Kidney epithelial cell (primary cell): ENCODE measurements at regions not wholly inside any gene's neighbourhood (a gene's known extent, or its start where the extent isn't known, plus 50 kb on each side); places are given as distances from the start of the nearest gene placed in this dataset.

ENCODE experiments used
- DNase-seq: peaks from one replicate; pipeline ENCODE4 v3.0.0-alpha.2; 2010; ENCODE audit warnings: low read depth
- H3K27me3 ChIP-seq: 2 replicates; pipeline ENCODE4 v1.6.0; 2011; ENCODE audit warnings: low read length; ENCODE audit not compliant: control insufficient read depth, insufficient read depth
- H3K36me3 ChIP-seq: 2 replicates; pipeline ENCODE4 v1.5.1; 2011; ENCODE audit warnings: low read length; ENCODE audit not compliant: control insufficient read depth, insufficient read depth
- H3K4me3 ChIP-seq: 2 replicates; pipeline ENCODE4 v1.5.1; 2011; ENCODE audit warnings: low read depth, mild to moderate bottlenecking, control low read depth, low read length
- TF ChIP-seq, protein P1 (sequence below): IDR thresholded peaks from 2 replicates; pipeline ENCODE4 v1.5.1; 2011; ENCODE audit warnings: mild to moderate bottlenecking, moderate library complexity, low read length, control low read depth, inconsistent platforms; ENCODE audit not compliant: insufficient read depth, poor library complexity, severe bottlenecking

DNA sequence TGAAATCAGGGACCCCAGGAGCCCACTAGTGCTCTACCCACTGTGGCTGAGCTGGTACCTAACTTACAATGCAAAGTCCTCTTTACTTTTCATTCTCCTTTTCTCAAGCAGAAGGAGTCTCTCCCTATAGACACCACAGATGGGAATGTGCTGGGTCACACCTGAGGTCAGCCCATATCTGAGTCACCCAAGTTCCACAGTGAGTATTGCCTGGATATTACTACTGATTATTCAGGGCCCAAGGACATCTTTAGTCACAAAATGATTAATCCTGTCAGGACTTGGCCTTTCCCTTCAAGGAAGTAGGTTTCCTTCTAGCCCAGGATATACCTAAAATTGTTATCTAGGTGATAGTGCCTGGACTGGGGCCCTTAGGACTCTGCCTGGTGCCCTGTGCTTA lies 1305.2 kb downstream of the SI start:
- Histone ChIP-seq H3K27me3 (no peaks in the 10 kb centered on the region), H3K36me3 (no peaks in the 10 kb centered on the region), H3K4me3 (no peak overlapping the region)
- TF ChIP-seq, protein P1, sequence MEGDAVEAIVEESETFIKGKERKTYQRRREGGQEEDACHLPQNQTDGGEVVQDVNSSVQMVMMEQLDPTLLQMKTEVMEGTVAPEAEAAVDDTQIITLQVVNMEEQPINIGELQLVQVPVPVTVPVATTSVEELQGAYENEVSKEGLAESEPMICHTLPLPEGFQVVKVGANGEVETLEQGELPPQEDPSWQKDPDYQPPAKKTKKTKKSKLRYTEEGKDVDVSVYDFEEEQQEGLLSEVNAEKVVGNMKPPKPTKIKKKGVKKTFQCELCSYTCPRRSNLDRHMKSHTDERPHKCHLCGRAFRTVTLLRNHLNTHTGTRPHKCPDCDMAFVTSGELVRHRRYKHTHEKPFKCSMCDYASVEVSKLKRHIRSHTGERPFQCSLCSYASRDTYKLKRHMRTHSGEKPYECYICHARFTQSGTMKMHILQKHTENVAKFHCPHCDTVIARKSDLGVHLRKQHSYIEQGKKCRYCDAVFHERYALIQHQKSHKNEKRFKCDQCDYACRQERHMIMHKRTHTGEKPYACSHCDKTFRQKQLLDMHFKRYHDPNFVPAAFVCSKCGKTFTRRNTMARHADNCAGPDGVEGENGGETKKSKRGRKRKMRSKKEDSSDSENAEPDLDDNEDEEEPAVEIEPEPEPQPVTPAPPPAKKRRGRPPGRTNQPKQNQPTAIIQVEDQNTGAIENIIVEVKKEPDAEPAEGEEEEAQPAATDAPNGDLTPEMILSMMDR, result no peak
- DNase-seq, result no peak

DNA sequence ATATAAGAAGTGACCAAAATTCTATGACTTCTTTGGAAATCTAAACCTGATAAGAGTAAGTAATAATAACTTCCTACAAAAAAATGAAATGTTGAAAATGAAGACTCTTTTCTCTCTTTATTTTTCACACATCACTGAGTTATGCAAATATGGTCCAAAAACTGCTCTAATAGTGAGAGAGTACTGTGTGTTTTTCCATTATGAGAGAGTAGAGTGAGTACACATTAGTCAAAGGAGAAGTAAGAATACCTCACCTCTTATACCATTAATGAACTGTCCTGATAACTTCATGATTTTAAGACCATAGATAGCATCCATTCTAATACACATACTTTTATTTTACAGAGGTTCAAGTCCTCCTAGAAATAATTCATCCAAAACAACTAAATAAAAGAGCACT lies 1310.2 kb downstream of the SI start:
- Histone ChIP-seq H3K36me3 (no peaks in the 10 kb centered on the region), H3K27me3 (no peaks in the 10 kb centered on the region), H3K4me3 (no peak overlapping the region)
- TF ChIP-seq, protein P1, result no peak
- DNase-seq, result no peak

DNA sequence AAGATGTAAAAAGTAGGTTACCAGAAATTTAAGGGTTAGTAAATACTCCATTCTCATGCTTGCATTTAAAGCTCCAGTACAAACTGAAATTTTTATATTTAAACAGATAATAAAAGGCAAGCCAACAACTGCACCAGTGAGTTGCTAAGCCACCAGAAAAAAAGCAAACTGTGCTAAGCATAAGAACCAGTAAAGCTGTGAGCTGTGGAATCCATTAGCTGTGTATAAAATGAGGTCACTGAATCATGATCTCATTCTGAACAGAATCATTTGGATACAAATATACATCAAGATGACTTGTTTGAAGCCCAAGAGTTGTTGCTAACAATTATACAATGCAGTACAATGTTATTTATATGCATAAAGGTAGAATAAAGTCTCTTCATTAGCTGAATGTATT lies 1312.2 kb downstream of the SI start:
- Histone ChIP-seq H3K36me3 (no peaks in the 10 kb centered on the region), H3K4me3 (no peak overlapping the region), H3K27me3 (no peaks in the 10 kb centered on the region)
- TF ChIP-seq, protein P1, result no peak
- DNase-seq, result no peak

DNA sequence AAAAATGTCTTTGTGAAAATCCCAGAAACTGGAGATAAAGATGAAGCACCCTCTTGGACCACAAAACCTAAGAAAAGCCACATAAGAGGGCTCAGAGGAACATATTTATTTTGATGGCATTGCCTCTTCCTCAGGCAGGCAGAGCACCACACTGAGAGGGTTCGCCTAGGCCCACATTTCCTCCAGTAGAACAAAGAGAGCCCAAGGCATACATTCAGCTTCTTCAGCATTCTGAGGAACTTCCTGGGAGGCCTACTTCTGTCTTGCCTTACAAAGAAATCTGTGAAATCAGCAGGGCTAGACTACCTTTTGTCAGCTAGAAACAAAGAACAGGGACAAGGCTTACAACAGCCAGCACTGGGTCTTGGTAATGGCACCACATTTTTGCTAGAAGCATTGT lies 1325.3 kb downstream of the SI start:
- Histone ChIP-seq H3K27me3 (no peaks in the 10 kb centered on the region), H3K4me3 (no peak overlapping the region), H3K36me3 (no peaks in the 10 kb centered on the region)
- no peak for DNase-seq
- TF ChIP-seq, protein P1, result no peak

DNA sequence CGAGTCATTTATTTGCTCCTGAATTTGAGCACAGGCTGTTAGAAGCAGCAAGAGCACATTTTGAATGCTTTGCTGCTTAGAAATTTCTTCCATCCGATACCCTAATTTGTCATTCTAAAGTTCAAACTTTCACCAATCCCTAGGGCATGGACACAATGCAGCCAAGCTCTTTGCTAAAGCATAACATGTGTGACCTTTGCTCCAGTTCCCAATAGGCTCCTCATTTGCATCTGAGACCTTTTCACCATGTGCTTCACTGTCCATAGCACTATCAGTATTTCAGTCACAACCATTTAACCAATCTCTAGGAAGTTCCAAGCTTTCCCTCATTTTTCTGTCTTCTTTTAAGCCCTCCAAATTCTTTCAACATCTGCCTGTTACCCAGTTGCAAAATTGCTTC lies 1333.1 kb downstream of the SI start:
- TF ChIP-seq, protein P1, result no peak

DNA sequence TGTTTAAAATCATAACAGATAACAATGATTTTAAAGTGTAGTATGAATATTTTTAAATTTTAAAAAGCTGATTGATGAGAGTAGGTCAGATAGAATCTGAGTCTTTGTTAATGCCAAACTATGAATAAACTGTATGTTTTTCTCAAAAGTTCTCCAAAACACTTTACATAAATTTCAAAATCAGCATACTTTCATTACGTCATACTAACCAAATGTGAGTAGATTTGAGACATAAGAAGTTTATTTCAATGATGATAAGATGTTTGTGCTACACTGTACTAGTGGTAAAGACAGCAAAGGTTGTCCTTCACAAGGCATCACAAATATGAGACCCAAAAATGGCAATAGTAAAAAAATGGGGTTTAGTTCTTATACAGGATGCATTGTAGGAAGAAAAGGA lies 1342.9 kb downstream of the SI start:
- TF ChIP-seq, protein P1, result no peak
- H3K4me3 ChIP-seq, result no peak overlapping the region

More for the DNA sequence above, 1333.1 kb downstream of the SI start:
- Histone ChIP-seq H3K27me3 (no peaks in the 10 kb centered on the region), H3K4me3 (no peak overlapping the region), H3K36me3 (no peaks in the 10 kb centered on the region)
- DNase-seq, result no peak

More for the DNA sequence above, 1342.9 kb downstream of the SI start:
- Histone ChIP-seq H3K27me3 (no peaks in the 10 kb centered on the region), H3K36me3 (no peaks in the 10 kb centered on the region)
- no peak for DNase-seq
